ENCODE measurements at regions not wholly inside any gene's neighbourhood (a gene's known extent, or its start where the extent isn't known, plus 50 kb on each side); places are given as distances from the start of the nearest gene placed in this dataset.

DNA sequence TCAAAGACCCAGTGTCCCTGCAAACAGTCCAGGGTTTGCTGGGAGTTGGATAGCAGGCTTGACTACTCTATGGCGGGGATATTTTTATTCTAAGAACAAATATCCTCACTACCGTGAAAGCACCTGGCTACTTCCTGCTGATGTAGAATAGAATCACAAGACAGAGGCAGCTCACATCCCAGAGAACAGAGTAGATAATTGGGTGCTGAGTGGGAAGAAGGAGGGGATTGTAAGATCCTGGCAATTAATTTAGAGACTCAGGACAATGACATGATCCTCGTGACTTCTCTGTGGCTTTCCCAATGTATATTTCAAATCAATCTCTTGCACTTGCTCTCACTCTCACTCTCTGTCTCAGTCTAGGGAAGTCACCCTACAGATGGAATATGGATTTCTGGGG, 341.9 kb upstream of the DCC start:
- TF ChIP-seq CTCF (IDR thresholded peaks at IDR 0.05; ENCODE audit: low read depth, low read length) (no peak), EZH2phosphoT487 (IDR thresholded peaks at IDR 0.05; ENCODE audit: low read depth) (no peak)
